Astrocyte (in vitro differentiated cells and primary cell): ENCODE measurements at regions not wholly inside any gene's neighbourhood (a gene's known extent, or its start where the extent isn't known, plus 50 kb on each side); places are given as distances from the start of the nearest gene placed in this dataset.

ENCODE experiments used
- EZH2 ChIP-seq: IDR thresholded peaks from 2 replicates; pipeline ENCODE4 v1.6.1; 2012; ENCODE audit warnings: mild to moderate bottlenecking, low read length, inconsistent platforms; ENCODE audit not compliant: insufficient read depth
- TF ChIP-seq, protein P1 (sequence below): IDR thresholded peaks from 2 replicates; pipeline ENCODE4 v1.5.1; 2011; ENCODE audit warnings: low read depth, mild to moderate bottlenecking, inconsistent platforms, low read length, moderate library complexity; ENCODE audit not compliant: insufficient read depth

DNA sequence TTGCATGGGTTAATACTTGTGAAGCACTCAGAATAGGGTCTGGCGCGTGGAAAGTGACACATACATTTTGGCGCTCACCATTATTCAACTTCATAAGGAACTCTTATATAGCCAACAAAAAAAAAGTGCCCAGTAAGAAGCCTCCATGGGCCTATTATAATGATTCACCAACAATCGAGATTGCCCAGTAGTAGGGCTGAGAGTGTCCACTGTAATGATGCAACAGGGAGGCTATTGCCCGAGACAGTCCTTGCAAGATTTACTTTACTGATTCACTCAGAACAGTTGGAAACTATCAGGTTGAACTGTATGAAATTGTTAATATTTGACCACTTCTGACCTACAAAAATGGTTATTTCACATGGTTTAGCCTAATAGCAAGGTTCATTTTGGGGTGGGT is 86.0 kb downstream of the PJA1 start:
- TF ChIP-seq, protein P1, sequence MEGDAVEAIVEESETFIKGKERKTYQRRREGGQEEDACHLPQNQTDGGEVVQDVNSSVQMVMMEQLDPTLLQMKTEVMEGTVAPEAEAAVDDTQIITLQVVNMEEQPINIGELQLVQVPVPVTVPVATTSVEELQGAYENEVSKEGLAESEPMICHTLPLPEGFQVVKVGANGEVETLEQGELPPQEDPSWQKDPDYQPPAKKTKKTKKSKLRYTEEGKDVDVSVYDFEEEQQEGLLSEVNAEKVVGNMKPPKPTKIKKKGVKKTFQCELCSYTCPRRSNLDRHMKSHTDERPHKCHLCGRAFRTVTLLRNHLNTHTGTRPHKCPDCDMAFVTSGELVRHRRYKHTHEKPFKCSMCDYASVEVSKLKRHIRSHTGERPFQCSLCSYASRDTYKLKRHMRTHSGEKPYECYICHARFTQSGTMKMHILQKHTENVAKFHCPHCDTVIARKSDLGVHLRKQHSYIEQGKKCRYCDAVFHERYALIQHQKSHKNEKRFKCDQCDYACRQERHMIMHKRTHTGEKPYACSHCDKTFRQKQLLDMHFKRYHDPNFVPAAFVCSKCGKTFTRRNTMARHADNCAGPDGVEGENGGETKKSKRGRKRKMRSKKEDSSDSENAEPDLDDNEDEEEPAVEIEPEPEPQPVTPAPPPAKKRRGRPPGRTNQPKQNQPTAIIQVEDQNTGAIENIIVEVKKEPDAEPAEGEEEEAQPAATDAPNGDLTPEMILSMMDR, result no peak
- no peak for TF ChIP-seq EZH2
